ENCODE measurements at regions not wholly inside any gene's neighbourhood (a gene's known extent, or its start where the extent isn't known, plus 50 kb on each side); places are given as distances from the start of the nearest gene placed in this dataset.

DNA sequence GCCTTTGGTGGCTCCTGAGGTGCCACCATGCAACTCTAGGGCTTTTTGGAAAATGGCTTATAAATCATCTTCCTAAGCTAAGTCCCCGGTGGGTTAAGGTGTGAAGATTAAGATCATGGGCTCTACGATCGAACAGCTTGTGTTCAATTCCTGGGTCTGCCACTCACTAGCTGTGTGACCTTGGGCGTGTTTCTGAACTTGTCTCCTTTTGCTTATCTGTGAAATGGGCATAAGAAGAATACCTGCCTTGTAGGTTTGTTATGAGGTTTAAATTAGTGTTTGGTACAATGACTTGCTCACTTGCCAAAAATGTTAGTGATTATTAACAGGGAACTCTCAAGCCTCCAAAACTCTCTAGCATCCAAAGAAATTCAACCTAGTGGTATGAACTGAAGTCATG is 119.2 kb upstream of the PITX1 start:
- no peak for TF ChIP-seq FOXA1 (IDR thresholded peaks at IDR 0.05)
- TF ChIP-seq CTBP1 (IDR thresholded peaks at IDR 0.05; ENCODE audit: borderline replicate concordance), result no peak
- no peak for TF ChIP-seq SP1 (IDR thresholded peaks at IDR 0.05)

Data from HEK293T (cell line).